Gastrocnemius medialis (tissue), 4 donors: ENCODE measurements at regions not wholly inside any gene's neighbourhood (a gene's known extent, or its start where the extent isn't known, plus 50 kb on each side); places are given as distances from the start of the nearest gene placed in this dataset.

ENCODE experiments used
- ATAC-seq, 2 donors: fragments of 150-250 bp; one replicate each; pipeline ENCODE4 v1.9.1; 2016
- DNase-seq, 2 donors: peaks; one replicate each; pipeline ENCODE4 v3.0.0-alpha.2; 2019
- H3K27ac ChIP-seq, 4 donors: fragments of 200-600 bp; sonication (generic); 1 replicate in 1 of 4; 2 replicates in 3 of 4; pipeline ENCODE4 v1.5.1; 2016 to 2018; ENCODE audit warnings: mild to moderate bottlenecking in 2 of 4, moderate library complexity in 1 of 4
- H3K27me3 ChIP-seq, 3 donors: fragments of 200-600 bp; sonication (generic) in 2 of 3; 1 replicate in 1 of 3; 2 replicates in 2 of 3; pipeline versions ENCODE4 v1.5.1 to v1.6.0; 2016 to 2019; ENCODE audit warnings: mild to moderate bottlenecking in 1 of 3, moderate library complexity in 1 of 3
- H3K36me3 ChIP-seq, 2 donors: fragments of 200-600 bp; sonication (generic) in 1 of 2; one replicate each; pipeline ENCODE4 v1.5.1; 2017 to 2018
- H3K4me1 ChIP-seq, 2 donors: fragments of 200-600 bp; sonication (generic) in 1 of 2; one replicate each; pipeline ENCODE4 v1.5.1; 2016 to 2017; ENCODE audit warnings: mild to moderate bottlenecking in 2 of 2
- H3K4me3 ChIP-seq, 4 donors: fragments of 200-600 bp; sonication (generic) in 3 of 4; 1 replicate in 1 of 4; 2 replicates in 3 of 4; pipeline ENCODE4 v1.5.1; 2016 to 2019; ENCODE audit warnings: mild to moderate bottlenecking in 2 of 4
- H3K9me3 ChIP-seq, 3 donors: fragments of 200-600 bp; sonication (generic) in 2 of 3; 1 replicate in 1 of 3; 2 replicates in 2 of 3; pipeline ENCODE4 v1.5.1; 2016 to 2019
- POLR2A ChIP-seq, 2 donors: fragments of 450-650 bp; IDR thresholded peaks; one replicate each; pipeline ENCODE4 v1.6.1; 2017; ENCODE audit warnings: antibody characterized with exemption in 2 of 2, mild to moderate bottlenecking in 2 of 2, moderate library complexity in 2 of 2
- in situ Hi-C, 4 donors: fragments of 200-750 bp; cut with MboI; loops; one replicate each; pipeline versions ENCODE4 v1.15.0 to v1.8.0; 2017; ENCODE audit warnings: low sequenced_read_pairs in 4 of 4
- intact Hi-C: fragments of 100-400 bp; cut with DNase I; formaldehyde crosslinking; loops from one replicate; pipeline ENCODE4 v1.15.1; 2023; ENCODE audit warnings: low total_unique reads
- TF ChIP-seq, protein P1 (sequence below), 5 experiments: fragments of 450-650 bp in 3 of 5; fragments of 200-600 bp in 2 of 5; sonication (generic) in 2 of 5; IDR thresholded peaks in 4 of 5; conservative IDR thresholded peaks in 1 of 5; 1 replicate in 4 of 5; 2 replicates in 1 of 5; pipeline ENCODE4 v1.5.1; 2016 to 2019; ENCODE audit warnings: antibody characterized with exemption in 5 of 5, mild to moderate bottlenecking in 3 of 5, moderate library complexity in 3 of 5

DNA sequence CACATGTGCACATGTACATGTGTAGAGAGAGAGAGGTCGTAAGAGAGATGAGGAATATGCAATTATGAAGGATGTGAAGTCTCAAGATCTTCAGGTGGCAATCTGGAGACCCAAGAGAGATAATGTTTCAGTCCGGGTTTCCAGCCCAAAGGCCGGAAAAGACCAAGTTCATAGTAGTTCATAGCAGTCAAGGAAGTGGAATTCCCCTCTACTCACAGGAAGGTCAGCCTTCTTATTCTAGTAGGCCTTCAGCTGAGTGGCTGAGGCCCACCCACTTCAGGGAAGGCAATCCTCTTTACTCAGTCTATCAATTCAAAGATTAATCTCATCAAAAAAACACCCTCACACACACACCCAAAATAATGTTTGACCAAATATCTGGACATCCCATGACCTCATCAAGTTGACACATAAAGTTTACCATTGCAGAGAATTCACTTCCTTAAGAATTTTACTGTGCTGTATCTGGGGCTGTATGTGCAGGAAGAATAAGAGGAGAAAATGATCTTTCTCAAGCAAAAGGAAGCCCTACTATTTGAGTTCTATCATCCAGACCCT, 114.6 kb downstream of the TNFSF18 start:
- DNase-seq (no peak), ATAC-seq (no peak)
- Histone ChIP-seq H3K4me3 (no peak overlapping the region), H3K27ac (no peak overlapping the region), H3K4me1 (no peaks in the 10 kb centered on the region), H3K9me3 (no peaks in the 10 kb centered on the region), H3K36me3 (no peaks in the 10 kb centered on the region), H3K27me3 (no peaks in the 10 kb centered on the region)
- intact Hi-C loops, result loop anchor here (10.0 kb wide), 1 partner anchor 189 kb away; no protein-coding TSS in a partner anchor
- in situ Hi-C loops, result no loop called here
- TF ChIP-seq, protein P1, sequence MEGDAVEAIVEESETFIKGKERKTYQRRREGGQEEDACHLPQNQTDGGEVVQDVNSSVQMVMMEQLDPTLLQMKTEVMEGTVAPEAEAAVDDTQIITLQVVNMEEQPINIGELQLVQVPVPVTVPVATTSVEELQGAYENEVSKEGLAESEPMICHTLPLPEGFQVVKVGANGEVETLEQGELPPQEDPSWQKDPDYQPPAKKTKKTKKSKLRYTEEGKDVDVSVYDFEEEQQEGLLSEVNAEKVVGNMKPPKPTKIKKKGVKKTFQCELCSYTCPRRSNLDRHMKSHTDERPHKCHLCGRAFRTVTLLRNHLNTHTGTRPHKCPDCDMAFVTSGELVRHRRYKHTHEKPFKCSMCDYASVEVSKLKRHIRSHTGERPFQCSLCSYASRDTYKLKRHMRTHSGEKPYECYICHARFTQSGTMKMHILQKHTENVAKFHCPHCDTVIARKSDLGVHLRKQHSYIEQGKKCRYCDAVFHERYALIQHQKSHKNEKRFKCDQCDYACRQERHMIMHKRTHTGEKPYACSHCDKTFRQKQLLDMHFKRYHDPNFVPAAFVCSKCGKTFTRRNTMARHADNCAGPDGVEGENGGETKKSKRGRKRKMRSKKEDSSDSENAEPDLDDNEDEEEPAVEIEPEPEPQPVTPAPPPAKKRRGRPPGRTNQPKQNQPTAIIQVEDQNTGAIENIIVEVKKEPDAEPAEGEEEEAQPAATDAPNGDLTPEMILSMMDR (IDR thresholded peaks at IDR 0.05 in 4 of 5, conservative IDR thresholded peaks at IDR 0.05 in 1 of 5), result no peak
- no peak for TF ChIP-seq POLR2A (IDR thresholded peaks at IDR 0.05)

DNA sequence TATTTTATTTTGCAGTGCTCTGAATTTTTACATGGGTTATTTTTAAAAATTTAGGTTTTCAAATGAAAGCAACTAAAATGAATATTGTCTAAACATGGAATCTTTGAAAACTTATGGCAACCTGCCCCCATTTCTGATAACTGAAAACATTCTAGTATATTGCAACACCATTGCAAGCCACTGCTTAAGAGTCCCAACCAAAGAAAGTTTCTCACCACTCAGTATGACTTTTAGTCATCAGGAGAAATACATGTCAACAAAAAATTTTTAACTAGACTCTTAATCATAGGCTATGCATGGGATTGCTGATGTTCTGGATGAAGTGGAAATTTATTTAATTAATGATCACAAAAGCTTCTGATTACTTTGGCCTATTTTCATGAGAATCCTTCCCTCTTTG, 112.1 kb downstream of the TNFSF18 start:
- ATAC-seq (no peak), DNase-seq (no peak)
- Histone ChIP-seq H3K27ac (no peak overlapping the region), H3K4me1 (no peaks in the 10 kb centered on the region), H3K36me3 (no peaks in the 10 kb centered on the region), H3K9me3 (no peaks in the 10 kb centered on the region), H3K4me3 (no peak overlapping the region), H3K27me3 (no peaks in the 10 kb centered on the region)
- TF ChIP-seq POLR2A (IDR thresholded peaks at IDR 0.05), result no peak
- TF ChIP-seq, protein P1 (IDR thresholded peaks at IDR 0.05 in 4 of 5, conservative IDR thresholded peaks at IDR 0.05 in 1 of 5), result no peak
- in situ Hi-C loops (no loop called here), intact Hi-C loops (loop anchor here (10.0 kb wide), 1 partner anchor 186 kb away; no protein-coding TSS in a partner anchor)

DNA sequence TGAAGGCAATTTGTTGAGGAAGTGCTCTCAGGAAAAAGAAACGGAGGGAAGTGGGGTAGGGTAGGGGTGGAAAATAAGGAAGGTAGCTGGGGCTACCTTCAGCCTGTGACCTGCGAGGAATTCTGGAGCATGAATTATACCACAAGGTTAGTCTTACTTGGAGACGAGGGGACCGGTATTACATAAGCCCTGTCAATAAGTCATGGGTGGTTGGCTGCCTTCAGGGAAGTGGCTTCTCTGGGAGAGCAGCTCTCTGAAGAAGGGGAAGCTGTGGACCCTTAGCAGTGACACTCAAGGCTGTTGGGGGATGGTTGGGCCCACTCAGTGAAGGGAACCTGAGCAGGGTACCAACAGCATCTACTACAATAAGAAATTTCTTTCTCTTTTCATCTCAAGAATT, 111.3 kb downstream of the TNFSF18 start:
- intact Hi-C loops, result loop anchor here (10.0 kb wide), 1 partner anchor 185 kb away; no protein-coding TSS in a partner anchor
- H3K36me3 ChIP-seq, result no peaks in the 10 kb centered on the region
- TF ChIP-seq POLR2A (IDR thresholded peaks at IDR 0.05), result no peak
- TF ChIP-seq, protein P1 (IDR thresholded peaks at IDR 0.05 in 4 of 5, conservative IDR thresholded peaks at IDR 0.05 in 1 of 5), result no peak
- no peaks in the 10 kb centered on the region for H3K9me3 ChIP-seq
- no peak overlapping the region for H3K4me3 ChIP-seq
- H3K27me3 ChIP-seq, result no peaks in the 10 kb centered on the region
- in situ Hi-C loops, result no loop called here
- no peak for ATAC-seq
- H3K27ac ChIP-seq, result no peak overlapping the region
- DNase-seq, result no peak
- H3K4me1 ChIP-seq, result no peaks in the 10 kb centered on the region

DNA sequence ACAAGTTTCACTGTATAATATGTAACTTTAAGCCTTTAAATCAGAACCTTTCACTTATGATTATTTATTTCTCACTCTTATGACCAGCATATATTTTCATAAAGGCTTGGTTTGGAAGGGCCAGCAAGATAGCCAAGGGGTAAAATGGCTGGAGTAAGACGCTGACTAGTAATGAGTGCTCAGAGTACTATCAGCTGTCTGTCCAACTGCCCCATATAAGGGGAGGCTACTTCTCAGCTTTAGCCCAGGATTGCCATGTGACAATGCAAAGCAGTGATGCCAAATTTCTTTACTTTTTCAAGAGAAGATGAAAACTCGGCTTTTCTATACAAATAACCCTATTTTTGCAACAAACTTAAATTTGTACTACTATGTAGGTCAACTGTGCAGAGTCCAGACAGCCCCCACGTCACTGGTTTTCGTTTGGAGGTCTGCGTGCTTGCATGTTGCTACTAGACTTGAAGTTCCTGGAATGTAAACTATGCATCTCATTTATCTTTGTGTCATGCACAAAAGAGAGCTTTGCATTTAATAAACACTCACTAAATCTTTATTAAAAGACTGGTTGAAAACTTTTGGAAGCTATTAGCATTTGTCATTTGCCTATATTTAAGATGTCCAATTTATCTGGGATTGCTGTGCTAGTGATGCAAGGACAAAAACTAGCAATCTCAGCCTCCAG, 110.4 kb downstream of the TNFSF18 start:
- ATAC-seq (no peak), DNase-seq (no peak)
- H3K9me3 ChIP-seq, result no peaks in the 10 kb centered on the region
- TF ChIP-seq, protein P1 (IDR thresholded peaks at IDR 0.05 in 4 of 5, conservative IDR thresholded peaks at IDR 0.05 in 1 of 5), result no peak
- TF ChIP-seq POLR2A (IDR thresholded peaks at IDR 0.05), result no peak
- H3K36me3 ChIP-seq, result no peaks in the 10 kb centered on the region
- intact Hi-C loops (no loop called here), in situ Hi-C loops (no loop called here)
- no peak overlapping the region for H3K4me3 ChIP-seq
- H3K4me1 ChIP-seq, result no peaks in the 10 kb centered on the region
- H3K27me3 ChIP-seq, result no peaks in the 10 kb centered on the region
- H3K27ac ChIP-seq, result no peak overlapping the region
